Caco-2 (cell line): ENCODE measurements at regions not wholly inside any gene's neighbourhood (a gene's known extent, or its start where the extent isn't known, plus 50 kb on each side); places are given as distances from the start of the nearest gene placed in this dataset.

Source experiments
- BruUV-seq: library from RNA; stranded (reverse); fragments of 400-500 nt; replicated peaks from 2 replicates; lab custom pipeline; 2021; lab: Mats Ljungman, UMichigan
- CTCF ChIA-PET: fragments of 300-600 bp; sonication (Branson Sonifier 250); formaldehyde crosslinking; loops from one replicate; lab custom pipeline; 2022; ENCODE audit warnings: antibody characterized with exemption; lab: Charles Lee
- POLR2A ChIA-PET: fragments of 300-600 bp; sonication (Branson Sonifier 250); formaldehyde crosslinking; loops from one replicate; lab custom pipeline; 2022; ENCODE audit warnings: antibody characterized with exemption; lab: Charles Lee
- DNase-seq, 2 experiments: peaks; one replicate each; pipeline versions ENCODE4 v3.0.0 to v3.0.0-alpha.2; 2020 to 2022
- H3K27me3 ChIP-seq: replicated peaks from 2 replicates; pipeline ENCODE4 v1.6.0; 2011; ENCODE audit warnings: low read length; ENCODE audit not compliant: control insufficient read depth, insufficient read depth
- H3K36me3 ChIP-seq: 2 replicates; pipeline ENCODE4 v1.5.1; 2011; ENCODE audit warnings: low read length; ENCODE audit not compliant: control insufficient read depth, insufficient read depth
- H3K4me1 ChIP-seq: fragments of 250-450 bp; sonication (Bioruptor Pico); 2 replicates; pipeline ENCODE4 v1.5.1; 2020; ENCODE audit warnings: mild to moderate bottlenecking
- H3K4me3 ChIP-seq: 2 replicates; pipeline ENCODE4 v1.5.1; 2011; ENCODE audit warnings: low read depth, mild to moderate bottlenecking, control low read depth, low read length
- H3K9me3 ChIP-seq: fragments of 250-450 bp; sonication (Bioruptor Pico); 2 replicates; pipeline ENCODE4 v1.5.1; 2020; ENCODE audit warnings: mild to moderate bottlenecking, moderate library complexity
- H3K27ac Mint-ChIP-seq: one replicate; pipeline ENCODE4 v1.8.0; 2022; ENCODE audit warnings: mixed read lengths; ENCODE audit not compliant: unreplicated experiment
- H3K27me3 Mint-ChIP-seq: one replicate; pipeline ENCODE4 v1.8.0; 2022; ENCODE audit warnings: mixed read lengths; ENCODE audit not compliant: insufficient read depth, unreplicated experiment
- H3K36me3 Mint-ChIP-seq: one replicate; pipeline ENCODE4 v1.8.0; 2022; ENCODE audit warnings: mild to moderate bottlenecking, mixed read lengths; ENCODE audit not compliant: insufficient read depth, unreplicated experiment
- H3K4me1 Mint-ChIP-seq: one replicate; pipeline ENCODE4 v1.8.0; 2022; ENCODE audit warnings: low read depth, mixed read lengths; ENCODE audit not compliant: unreplicated experiment
- H3K4me3 Mint-ChIP-seq: one replicate; pipeline ENCODE4 v1.8.0; 2022; ENCODE audit warnings: mild to moderate bottlenecking, moderate library complexity, mixed read lengths; ENCODE audit not compliant: unreplicated experiment
- H3K9me3 Mint-ChIP-seq: one replicate; pipeline ENCODE4 v1.8.0; 2022; ENCODE audit warnings: mixed read lengths; ENCODE audit not compliant: unreplicated experiment
- CTCF ChIP-seq, 2 experiments: fragments of 200-600 bp in 1 of 2; IDR thresholded peaks; 1 replicate in 1 of 2; 2 replicates in 1 of 2; pipeline versions ENCODE4 v1.5.1 to v1.8.0; 2011 to 2022; ENCODE audit warnings: antibody characterized with exemption in 1 of 2, control low read depth in 1 of 2, inconsistent platforms in 1 of 2, low read depth in 1 of 2, low read length in 1 of 2, mild to moderate bottlenecking in 1 of 2, moderate library complexity in 1 of 2; ENCODE audit not compliant: insufficient read depth in 1 of 2, severe bottlenecking in 1 of 2, unreplicated experiment in 1 of 2
- intact Hi-C: fragments of 100-400 bp; cut with micrococcal nuclease; formaldehyde crosslinking; loops from one replicate; pipeline ENCODE4 v1.10.0; 2022; ENCODE audit not compliant: unreplicated experiment

DNA sequence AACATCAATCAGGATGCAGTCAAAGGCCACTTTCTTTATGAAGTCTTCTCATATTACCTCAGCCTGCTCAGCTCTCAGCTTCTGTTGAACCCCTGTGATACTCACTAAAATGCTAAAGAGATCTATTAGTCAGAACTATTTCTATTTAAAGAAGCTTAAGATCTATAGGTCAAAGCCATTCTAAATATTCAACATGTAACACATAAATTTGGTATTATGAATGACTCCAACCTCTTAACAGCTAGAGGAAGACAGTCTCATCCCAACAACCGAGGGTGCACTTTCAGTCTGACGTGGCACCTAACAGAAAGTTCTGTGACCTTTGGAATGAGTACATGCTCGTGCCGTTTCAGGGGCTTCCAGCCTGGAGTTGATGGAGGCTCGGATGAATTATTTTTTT, 301.5 kb upstream of the VLDLR start:
- no TSS peak for BruUV-seq
- H3K4me1 Mint-ChIP-seq, result no peaks in the 10 kb centered on the region
- no peaks in the 10 kb centered on the region for H3K36me3 Mint-ChIP-seq
- ChIA-PET POLR2A (no interaction called here), CTCF (no interaction called here)
- intact Hi-C loops, result no loop called here
- no peaks in the 10 kb centered on the region for H3K36me3 ChIP-seq
- no peak overlapping the region for H3K27ac Mint-ChIP-seq
- no peak overlapping the region for H3K4me3 ChIP-seq
- no peaks in the 10 kb centered on the region for H3K9me3 ChIP-seq
- no peaks in the 10 kb centered on the region for H3K27me3 Mint-ChIP-seq
- H3K4me3 Mint-ChIP-seq, result no peak overlapping the region
- no peak for TF ChIP-seq CTCF (IDR thresholded peaks at IDR 0.05; ENCODE audit: insufficient read depth in 1 of 2, low read depth in 1 of 2, low read length in 1 of 2, severe bottlenecking in 1 of 2, unreplicated experiment in 1 of 2)
- peaks cover 6% of the 10 kb centered on the region for H3K9me3 Mint-ChIP-seq
- no peaks in the 10 kb centered on the region for H3K27me3 ChIP-seq
- DNase-seq, result no peak
- H3K4me1 ChIP-seq, result no peaks in the 10 kb centered on the region

- Histone ChIP-seq H3K36me3 (no peaks in the 10 kb centered on the region), H3K27me3 (no peaks in the 10 kb centered on the region), H3K4me3 (no peak overlapping the region), H3K4me1 (no peaks in the 10 kb centered on the region), H3K9me3 (no peaks in the 10 kb centered on the region)
- no TSS peak for BruUV-seq
- no peak for TF ChIP-seq CTCF (IDR thresholded peaks at IDR 0.05; ENCODE audit: insufficient read depth in 1 of 2, low read depth in 1 of 2, low read length in 1 of 2, severe bottlenecking in 1 of 2, unreplicated experiment in 1 of 2)
- no peak for DNase-seq
- POLR2A ChIA-PET, result no interaction called here
- Mint-ChIP-seq H3K4me1 (no peaks in the 10 kb centered on the region), H3K4me3 (no peak overlapping the region), H3K27ac (no peak overlapping the region), H3K9me3 (peaks cover 1% of the 10 kb centered on the region), H3K27me3 (no peaks in the 10 kb centered on the region), H3K36me3 (no peaks in the 10 kb centered on the region)
- CTCF ChIA-PET, result no interaction called here
- intact Hi-C loops, result no loop called here
Observed at GRCh38 chr9:2320632-2321031, 301.0 kb upstream of the VLDLR start.

DNA sequence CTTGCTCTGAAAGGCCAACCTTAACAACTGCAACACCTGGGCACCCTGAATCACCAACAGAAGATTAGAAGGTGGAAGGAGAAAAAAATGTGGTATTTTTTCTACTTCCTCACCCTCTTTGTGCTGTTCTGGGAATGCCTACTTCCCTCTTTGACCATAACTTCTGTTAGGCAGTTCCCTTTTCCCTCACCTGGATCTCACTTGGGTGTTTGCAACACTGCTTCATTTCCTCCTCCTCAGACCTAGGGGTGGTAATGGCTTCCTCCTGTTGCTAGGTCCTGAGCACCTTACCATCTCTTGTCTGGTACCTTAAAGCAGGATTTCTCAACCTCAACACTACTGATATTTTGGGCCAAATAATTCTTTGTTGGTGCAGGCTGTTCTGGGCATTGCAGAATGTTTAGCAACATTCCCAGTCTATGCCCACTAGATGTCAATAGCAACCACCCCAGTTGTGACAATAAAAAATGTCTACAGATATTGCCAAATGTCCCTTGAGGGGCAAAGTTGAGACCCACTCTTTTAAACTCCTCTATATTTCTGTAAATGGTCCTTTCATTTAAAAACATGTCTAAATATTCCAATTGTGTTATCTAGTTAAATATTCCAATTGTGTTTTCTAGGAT, 300.0 kb upstream of the VLDLR start:
- no peaks in the 10 kb centered on the region for H3K27me3 Mint-ChIP-seq
- ChIA-PET POLR2A (no interaction called here), CTCF (no interaction called here)
- Histone ChIP-seq H3K9me3 (no peaks in the 10 kb centered on the region), H3K27me3 (no peaks in the 10 kb centered on the region), H3K4me3 (no peak overlapping the region), H3K4me1 (no peaks in the 10 kb centered on the region), H3K36me3 (no peaks in the 10 kb centered on the region)
- intact Hi-C loops, result no loop called here
- no peak for DNase-seq
- TF ChIP-seq CTCF (IDR thresholded peaks at IDR 0.05; ENCODE audit: insufficient read depth in 1 of 2, low read depth in 1 of 2, low read length in 1 of 2, severe bottlenecking in 1 of 2, unreplicated experiment in 1 of 2), result no peak
- no TSS peak for BruUV-seq
- H3K27ac Mint-ChIP-seq, result no peak overlapping the region
- H3K4me3 Mint-ChIP-seq, result no peak overlapping the region
- H3K9me3 Mint-ChIP-seq, result no peaks in the 10 kb centered on the region
- H3K36me3 Mint-ChIP-seq, result no peaks in the 10 kb centered on the region
- no peaks in the 10 kb centered on the region for H3K4me1 Mint-ChIP-seq
